ENCODE measurements at regions not wholly inside any gene's neighbourhood (a gene's known extent, or its start where the extent isn't known, plus 50 kb on each side); places are given as distances from the start of the nearest gene placed in this dataset.

- no peak for DNase-seq
- no peaks in the 10 kb centered on the region for H3K4me1 ChIP-seq
- H3K36me3 ChIP-seq: no peaks in the 10 kb centered on the region
- no peak for TF ChIP-seq CTCF (IDR thresholded peaks at IDR 0.05)
- H3K9me3 ChIP-seq: no peaks in the 10 kb centered on the region
- intact Hi-C loops (cut with DNase I): no loop called here
- H3K27ac ChIP-seq: no peak overlapping the region
- H3K27me3 ChIP-seq: no peaks in the 10 kb centered on the region
- no peak overlapping the region for H3K9ac ChIP-seq (ENCODE audit: low read depth in 2 of 2, low read length in 2 of 2)
- H3K4me3 ChIP-seq: no peak overlapping the region
Observed at GRCh38 chr14:97705107-97705506, 907.9 kb downstream of the VRK1 start.

- DNase-seq: no peak
- H3K9me3 ChIP-seq: no peaks in the 10 kb centered on the region
- H3K4me1 ChIP-seq: no peaks in the 10 kb centered on the region
- H3K9ac ChIP-seq (ENCODE audit: low read depth in 2 of 2, low read length in 2 of 2): no peak overlapping the region
- intact Hi-C loops (cut with DNase I): no loop called here
- TF ChIP-seq CTCF (IDR thresholded peaks at IDR 0.05): no peak
- no peak overlapping the region for H3K4me3 ChIP-seq
- no peak overlapping the region for H3K27ac ChIP-seq
- no peaks in the 10 kb centered on the region for H3K27me3 ChIP-seq
- H3K36me3 ChIP-seq: no peaks in the 10 kb centered on the region
Observed at GRCh38 chr14:97705976-97706375, 908.8 kb downstream of the VRK1 start.

GRCh38 chr14:97706819-97707218, 909.6 kb downstream of the VRK1 start:
- intact Hi-C loops (cut with DNase I): no loop called here
- H3K4me3 ChIP-seq: no peak overlapping the region
- no peaks in the 10 kb centered on the region for H3K4me1 ChIP-seq
- H3K9ac ChIP-seq (ENCODE audit: low read depth in 2 of 2, low read length in 2 of 2): no peak overlapping the region
- no peak overlapping the region for H3K27ac ChIP-seq
- no peak for TF ChIP-seq CTCF (IDR thresholded peaks at IDR 0.05)
- no peak for DNase-seq
- H3K36me3 ChIP-seq: no peaks in the 10 kb centered on the region
- no peaks in the 10 kb centered on the region for H3K9me3 ChIP-seq
- no peaks in the 10 kb centered on the region for H3K27me3 ChIP-seq

- no peak overlapping the region for H3K4me3 ChIP-seq
- no peak for DNase-seq
Observed at GRCh38 chr14:97707603-97708002, 910.4 kb downstream of the VRK1 start.

GRCh38 chr14:97709552-97709951, 912.4 kb downstream of the VRK1 start:
- no peaks in the 10 kb centered on the region for H3K27me3 ChIP-seq
- H3K27ac ChIP-seq: no peak overlapping the region
- no peak overlapping the region for H3K4me3 ChIP-seq
- DNase-seq: no peak
- no peaks in the 10 kb centered on the region for H3K36me3 ChIP-seq
- no peak overlapping the region for H3K9ac ChIP-seq (ENCODE audit: low read depth in 2 of 2, low read length in 2 of 2)
- H3K4me1 ChIP-seq: no peaks in the 10 kb centered on the region
- no peak for TF ChIP-seq CTCF (IDR thresholded peaks at IDR 0.05)
- intact Hi-C loops (cut with DNase I): no loop called here
- H3K9me3 ChIP-seq: no peaks in the 10 kb centered on the region

More at GRCh38 chr14:97707603-97708002, 910.4 kb downstream of the VRK1 start:
- Histone ChIP-seq H3K36me3 (no peaks in the 10 kb centered on the region), H3K27ac (no peak overlapping the region), H3K4me1 (no peaks in the 10 kb centered on the region), H3K9ac (ENCODE audit: low read depth in 2 of 2, low read length in 2 of 2) (no peak overlapping the region), H3K9me3 (no peaks in the 10 kb centered on the region), H3K27me3 (no peaks in the 10 kb centered on the region)
- no peak for TF ChIP-seq CTCF (IDR thresholded peaks at IDR 0.05)
- intact Hi-C loops (cut with DNase I): no loop called here

GRCh38 chr14:97710726-97711125, 913.5 kb downstream of the VRK1 start:
- Histone ChIP-seq H3K4me1 (no peaks in the 10 kb centered on the region), H3K27ac (no peak overlapping the region), H3K27me3 (no peaks in the 10 kb centered on the region), H3K9me3 (no peaks in the 10 kb centered on the region), H3K36me3 (no peaks in the 10 kb centered on the region), H3K4me3 (no peak overlapping the region), H3K9ac (ENCODE audit: low read depth in 2 of 2, low read length in 2 of 2) (no peak overlapping the region)
- no peak for TF ChIP-seq CTCF (IDR thresholded peaks at IDR 0.05)
- DNase-seq: no peak
- intact Hi-C loops (cut with DNase I): no loop called here

Measured in colonic mucosa (tissue), 4 donors.